ENCODE measurements at regions not wholly inside any gene's neighbourhood (a gene's known extent, or its start where the extent isn't known, plus 50 kb on each side); places are given as distances from the start of the nearest gene placed in this dataset.

DNA sequence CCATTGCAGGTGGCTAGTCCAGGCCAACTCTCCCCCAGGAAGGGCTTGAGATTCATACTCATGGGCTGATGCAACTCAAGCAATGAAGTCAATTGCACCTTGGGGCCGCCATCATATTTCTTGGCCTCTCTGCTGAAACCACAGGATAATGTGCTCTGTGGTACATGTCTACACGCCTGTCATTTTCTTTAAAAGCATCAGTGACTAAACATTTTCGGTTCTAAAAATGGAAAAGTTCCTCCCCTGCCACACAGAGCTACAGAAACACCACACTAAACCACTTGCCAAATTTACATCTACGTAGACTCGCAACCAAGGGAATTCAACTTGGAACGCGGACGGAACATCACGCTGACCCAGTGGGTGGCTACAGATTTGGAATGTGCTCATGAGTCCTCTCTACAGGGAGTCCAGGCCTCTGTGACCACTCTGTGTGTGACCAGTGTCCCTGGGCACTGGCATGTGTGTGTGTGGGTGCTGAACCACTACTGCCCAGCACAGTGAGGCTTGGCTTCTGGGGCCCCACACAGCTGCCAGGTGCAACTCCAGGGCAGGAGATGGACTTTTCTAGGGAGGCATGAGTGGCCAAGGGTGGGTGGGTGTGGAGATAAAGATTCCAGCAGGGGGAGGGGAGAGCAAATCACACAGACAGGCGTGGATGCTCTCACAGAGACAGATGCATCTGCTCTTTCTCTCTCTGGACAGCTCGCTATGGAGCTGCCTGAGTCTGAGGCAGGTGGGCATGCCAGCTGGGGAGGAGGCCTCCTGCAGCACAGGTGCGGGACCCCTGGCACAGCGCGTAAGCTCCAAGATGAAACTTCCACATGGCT lies 261.9 kb downstream of the CTTN start:
- Histone ChIP-seq H3K36me3 (ENCODE audit: insufficient read depth, low read length) (no peaks in the 10 kb centered on the region), H3K4me1 (ENCODE audit: insufficient read depth, low read length) (peaks cover 25% of the 10 kb centered on the region), H3K4me3 (ENCODE audit: low read length) (no peak overlapping the region), H3K9me3 (ENCODE audit: insufficient read depth, low read depth, low read length) (no peaks in the 10 kb centered on the region), H3K9ac (ENCODE audit: low read depth, low read length) (no peak overlapping the region), H3K27ac (ENCODE audit: low read depth, low read length) (no peak overlapping the region), H3K27me3 (ENCODE audit: insufficient read depth, low read length) (peaks cover 14% of the 10 kb centered on the region)
- WGBS = 90% methylated on average over 14 of the region's 14 CpGs

DNA sequence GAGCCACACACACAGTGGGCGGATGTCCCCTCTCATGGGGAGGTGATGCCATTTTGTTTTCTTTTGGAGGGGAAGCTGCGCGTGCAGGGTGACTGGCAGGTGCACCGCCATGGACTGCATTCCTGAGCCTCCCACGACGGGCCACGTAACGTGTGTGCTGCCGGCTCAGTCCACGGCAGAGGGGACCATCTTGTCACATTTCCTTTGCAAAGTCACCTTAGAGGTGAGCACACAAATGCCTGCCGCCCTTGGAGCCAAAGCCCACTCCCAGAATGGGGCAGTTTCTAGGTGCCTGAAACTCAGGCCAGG lies 262.5 kb downstream of the CTTN start:
- peak overlapping the region; percentile 69 for H3K4me3 ChIP-seq (ENCODE audit: low read length)
- no peak overlapping the region for H3K27ac ChIP-seq (ENCODE audit: low read depth, low read length)
- no peaks in the 10 kb centered on the region for H3K9me3 ChIP-seq (ENCODE audit: insufficient read depth, low read depth, low read length)
- no peak overlapping the region for H3K9ac ChIP-seq (ENCODE audit: low read depth, low read length)
- peaks cover 25% of the 10 kb centered on the region for H3K4me1 ChIP-seq (ENCODE audit: insufficient read depth, low read length)
- peaks cover 14% of the 10 kb centered on the region for H3K27me3 ChIP-seq (ENCODE audit: insufficient read depth, low read length)
- no peaks in the 10 kb centered on the region for H3K36me3 ChIP-seq (ENCODE audit: insufficient read depth, low read length)
- WGBS = 94% methylated on average over 11 of the region's 11 CpGs

DNA sequence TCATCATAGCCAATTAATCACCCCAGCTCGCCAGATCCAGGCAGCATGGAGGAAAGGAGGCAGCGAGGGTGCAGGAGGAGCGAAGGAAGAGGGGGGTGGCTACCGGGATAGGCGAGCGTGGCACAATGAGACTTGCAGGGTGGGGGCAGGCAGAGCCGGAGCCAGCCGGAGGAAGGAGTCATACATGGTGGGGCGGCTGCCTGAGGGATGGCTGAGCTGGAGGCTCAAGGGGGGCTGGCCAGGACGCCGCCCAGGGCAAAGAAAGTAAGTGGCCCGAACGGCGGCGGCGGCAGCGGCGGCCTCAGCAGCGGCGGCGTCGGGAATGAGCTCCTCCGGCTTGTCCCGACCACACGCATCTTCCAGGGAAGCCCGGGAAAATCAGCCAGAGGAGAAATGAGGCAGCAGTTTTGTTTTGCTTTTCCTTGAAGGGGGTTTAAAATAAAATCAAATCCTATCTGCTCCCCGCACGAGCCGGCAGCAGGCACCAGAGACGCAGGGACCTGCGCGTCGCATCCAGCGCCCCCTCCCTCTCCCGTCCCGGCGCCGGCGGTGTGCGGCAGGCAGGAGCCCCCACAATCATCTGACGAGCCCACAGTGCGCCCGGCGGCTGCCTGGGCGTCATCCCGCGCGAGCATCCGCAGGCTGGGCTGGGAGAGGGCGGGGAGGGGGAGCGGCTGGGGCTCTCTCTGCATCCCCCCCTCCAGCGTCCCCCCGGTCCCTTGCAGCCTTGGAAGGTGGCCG lies 263.6 kb downstream of the CTTN start:
- peak overlapping the region; percentile 79 for H3K9ac ChIP-seq (ENCODE audit: low read depth, low read length)

DNA sequence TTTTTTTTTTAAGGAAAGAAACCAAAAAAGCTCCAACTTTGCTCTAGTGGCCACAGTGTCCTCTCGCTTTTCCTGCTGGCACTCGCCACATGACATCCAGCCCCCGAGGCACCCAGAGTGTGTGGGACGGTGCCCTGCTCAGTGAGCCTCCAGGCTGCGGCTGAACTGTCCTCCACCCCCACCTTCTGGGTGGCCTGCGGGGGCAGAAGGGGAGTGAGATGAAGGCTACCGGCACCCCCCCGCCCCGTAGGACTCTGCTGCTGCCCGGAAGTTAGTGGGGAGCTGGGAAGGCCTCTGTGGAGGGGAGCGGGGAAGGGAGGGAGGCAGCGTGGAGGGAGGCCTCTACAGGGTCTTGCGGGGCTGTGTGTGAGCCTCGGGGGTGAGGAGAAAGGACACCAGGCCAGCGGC lies 264.4 kb downstream of the CTTN start:
- Histone ChIP-seq H3K9ac (ENCODE audit: low read depth, low read length) (peak overlapping the region; percentile 34), H3K36me3 (ENCODE audit: insufficient read depth, low read length) (no peaks in the 10 kb centered on the region), H3K27ac (ENCODE audit: low read depth, low read length) (0 out of 2 replicates have a peak overlapping the region, but pooled peaks have one; percentile 24), H3K9me3 (ENCODE audit: insufficient read depth, low read depth, low read length) (no peaks in the 10 kb centered on the region), H3K4me1 (ENCODE audit: insufficient read depth, low read length) (peaks cover 16% of the 10 kb centered on the region), H3K27me3 (ENCODE audit: insufficient read depth, low read length) (peaks cover 14% of the 10 kb centered on the region), H3K4me3 (ENCODE audit: low read length) (peak overlapping the region; percentile 69)
- 28% methylated on average over 15 of the region's 15 CpGs for WGBS

More for the DNA sequence above, 263.6 kb downstream of the CTTN start:
- H3K4me3 ChIP-seq (ENCODE audit: low read length) = peak overlapping the region; percentile 69
- peaks cover 14% of the 10 kb centered on the region for H3K27me3 ChIP-seq (ENCODE audit: insufficient read depth, low read length)
- peaks cover 20% of the 10 kb centered on the region for H3K4me1 ChIP-seq (ENCODE audit: insufficient read depth, low read length)
- H3K27ac ChIP-seq (ENCODE audit: low read depth, low read length) = no peak overlapping the region
- no peaks in the 10 kb centered on the region for H3K9me3 ChIP-seq (ENCODE audit: insufficient read depth, low read depth, low read length)
- WGBS = 1% methylated on average over 54 of the region's 54 CpGs
- no peaks in the 10 kb centered on the region for H3K36me3 ChIP-seq (ENCODE audit: insufficient read depth, low read length)

DNA sequence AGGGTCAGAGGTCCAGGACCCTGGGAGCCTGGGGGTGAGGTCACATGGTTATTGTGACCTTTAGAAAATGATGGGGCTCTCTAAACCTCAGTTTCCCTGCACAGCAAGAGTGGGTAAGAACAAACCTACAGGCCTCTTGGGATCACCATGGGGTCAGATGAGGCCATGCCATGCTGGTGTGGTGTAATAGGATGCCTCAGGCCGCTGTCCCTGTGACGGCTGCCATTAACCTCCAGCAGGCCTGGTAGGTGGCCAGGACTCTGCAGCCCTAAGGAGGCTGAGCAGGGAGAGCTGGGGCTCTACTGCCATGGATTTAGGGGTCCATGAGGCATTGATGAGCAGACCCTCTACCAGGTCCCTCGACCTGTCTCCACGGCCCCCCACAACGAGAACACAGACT lies 265.5 kb downstream of the CTTN start:
- H3K4me3 ChIP-seq (ENCODE audit: low read length) = no peak overlapping the region
- H3K36me3 ChIP-seq (ENCODE audit: insufficient read depth, low read length) = no peaks in the 10 kb centered on the region
- H3K9me3 ChIP-seq (ENCODE audit: insufficient read depth, low read depth, low read length) = no peaks in the 10 kb centered on the region
- 84% methylated on average over 5 of the region's 5 CpGs for WGBS
- H3K27me3 ChIP-seq (ENCODE audit: insufficient read depth, low read length) = peaks cover 14% of the 10 kb centered on the region
- no peak overlapping the region for H3K27ac ChIP-seq (ENCODE audit: low read depth, low read length)
- no peak overlapping the region for H3K9ac ChIP-seq (ENCODE audit: low read depth, low read length)
- peaks cover 14% of the 10 kb centered on the region for H3K4me1 ChIP-seq (ENCODE audit: insufficient read depth, low read length)

DNA sequence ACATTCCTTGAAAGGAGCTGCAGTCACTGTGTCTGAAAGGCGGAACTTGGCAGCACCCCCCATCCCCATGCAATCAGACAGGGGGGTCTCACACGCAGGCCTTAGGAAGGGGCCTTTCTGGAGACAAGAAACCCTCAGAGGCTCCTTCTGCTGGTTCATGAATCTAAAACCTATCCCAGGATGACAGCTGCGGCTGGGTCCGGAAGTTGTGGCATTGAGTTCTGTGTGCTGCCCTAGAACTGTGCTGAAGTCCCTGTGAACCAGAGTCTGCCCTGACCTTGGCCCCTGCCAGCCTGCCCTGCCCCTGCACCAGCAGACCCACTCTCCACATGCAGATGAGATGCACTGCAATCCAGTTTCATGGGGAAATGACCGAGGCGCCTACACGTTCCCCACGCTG lies 268.0 kb downstream of the CTTN start:
- Histone ChIP-seq H3K9me3 (ENCODE audit: insufficient read depth, low read depth, low read length) (no peaks in the 10 kb centered on the region), H3K9ac (ENCODE audit: low read depth, low read length) (no peak overlapping the region), H3K27ac (ENCODE audit: low read depth, low read length) (no peak overlapping the region), H3K4me1 (ENCODE audit: insufficient read depth, low read length) (peaks cover 21% of the 10 kb centered on the region), H3K36me3 (ENCODE audit: insufficient read depth, low read length) (no peaks in the 10 kb centered on the region), H3K27me3 (ENCODE audit: insufficient read depth, low read length) (peaks cover 7% of the 10 kb centered on the region; the same call in 1 of the 2 replicates), H3K4me3 (ENCODE audit: low read length) (no peak overlapping the region)
- WGBS = 94% methylated on average over 8 of the region's 8 CpGs

DNA sequence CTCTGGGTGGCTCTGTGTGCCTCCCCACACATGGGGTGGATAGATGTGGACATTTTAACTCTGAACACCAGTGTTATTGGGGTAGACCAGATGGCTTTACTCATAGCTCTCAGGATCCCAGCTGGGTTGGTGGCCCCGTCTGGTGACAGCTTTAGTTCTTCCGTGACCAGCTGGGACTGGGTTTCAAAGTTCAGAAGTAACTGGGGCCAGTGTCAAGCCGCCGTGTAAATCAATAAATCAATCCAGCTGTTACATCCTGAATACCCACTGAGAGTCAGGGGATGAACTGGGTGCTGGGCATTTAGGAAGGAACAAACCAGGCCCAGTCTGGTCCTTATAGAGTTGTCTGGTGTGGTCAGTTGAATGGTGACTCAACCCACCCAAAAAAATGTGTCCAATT lies 269.4 kb downstream of the CTTN start:
- Histone ChIP-seq H3K9me3 (ENCODE audit: insufficient read depth, low read depth, low read length) (no peaks in the 10 kb centered on the region), H3K4me3 (ENCODE audit: low read length) (no peak overlapping the region), H3K9ac (ENCODE audit: low read depth, low read length) (no peak overlapping the region), H3K27me3 (ENCODE audit: insufficient read depth, low read length) (no peaks in the 10 kb centered on the region), H3K27ac (ENCODE audit: low read depth, low read length) (no peak overlapping the region), H3K4me1 (ENCODE audit: insufficient read depth, low read length) (peaks cover 18% of the 10 kb centered on the region), H3K36me3 (ENCODE audit: insufficient read depth, low read length) (no peaks in the 10 kb centered on the region)
- WGBS = 95% methylated on average over 4 of the region's 4 CpGs

DNA sequence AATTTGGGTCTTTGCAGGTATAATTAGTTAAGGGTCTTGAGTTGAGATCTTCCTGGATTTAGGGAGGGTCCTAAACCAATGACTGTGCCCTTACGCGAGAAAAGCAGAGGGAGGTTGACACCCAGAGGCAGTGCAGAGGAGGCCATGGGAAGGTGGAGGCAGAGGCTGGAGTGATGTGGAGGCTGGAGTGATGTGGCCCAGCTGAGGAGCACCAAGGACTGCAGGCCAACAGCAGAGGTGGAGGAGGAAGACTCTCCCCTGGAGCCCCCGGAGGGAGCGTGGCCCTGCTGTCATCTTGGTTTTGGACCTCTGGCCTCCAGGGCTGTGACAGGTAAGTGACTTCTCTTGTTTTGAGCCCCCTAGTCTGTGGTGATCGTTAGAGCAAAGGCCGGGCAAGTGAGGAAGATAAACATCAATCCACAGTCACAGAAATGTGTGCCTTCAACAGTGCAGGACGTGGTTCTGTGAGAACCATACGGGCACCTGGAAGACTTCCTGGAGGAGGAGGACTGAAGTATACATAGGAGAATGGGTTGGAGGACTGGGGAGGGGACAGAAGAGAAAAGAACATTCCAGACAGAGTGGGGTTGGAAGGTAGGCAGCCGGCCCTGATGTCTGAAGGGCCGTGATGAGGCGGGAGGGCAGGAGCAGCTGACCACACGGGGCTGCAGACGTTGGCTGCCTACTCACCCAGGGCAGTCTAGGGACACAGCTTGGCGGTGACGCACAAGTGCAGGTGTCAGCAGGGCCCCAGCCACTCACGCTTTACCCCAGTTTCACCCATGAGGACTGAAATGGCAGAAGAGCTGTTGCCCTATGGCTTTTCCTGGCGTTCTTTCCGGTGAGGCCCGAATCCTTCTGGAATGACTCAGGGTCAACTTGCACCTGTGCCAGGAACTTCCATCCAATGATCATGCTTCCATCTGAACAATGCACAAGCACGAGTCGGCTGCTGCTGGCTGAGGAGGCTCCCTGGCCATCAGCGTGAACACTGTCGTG lies 270.2 kb downstream of the CTTN start:
- Histone ChIP-seq H3K27ac (ENCODE audit: low read depth, low read length) (no peak overlapping the region), H3K9me3 (ENCODE audit: insufficient read depth, low read depth, low read length) (no peaks in the 10 kb centered on the region), H3K9ac (ENCODE audit: low read depth, low read length) (no peak overlapping the region), H3K36me3 (ENCODE audit: insufficient read depth, low read length) (no peaks in the 10 kb centered on the region), H3K27me3 (ENCODE audit: insufficient read depth, low read length) (no peaks in the 10 kb centered on the region), H3K4me3 (ENCODE audit: low read length) (no peak overlapping the region), H3K4me1 (ENCODE audit: insufficient read depth, low read length) (peaks cover 16% of the 10 kb centered on the region)
- 94% methylated on average over 23 of the region's 23 CpGs for WGBS

DNA sequence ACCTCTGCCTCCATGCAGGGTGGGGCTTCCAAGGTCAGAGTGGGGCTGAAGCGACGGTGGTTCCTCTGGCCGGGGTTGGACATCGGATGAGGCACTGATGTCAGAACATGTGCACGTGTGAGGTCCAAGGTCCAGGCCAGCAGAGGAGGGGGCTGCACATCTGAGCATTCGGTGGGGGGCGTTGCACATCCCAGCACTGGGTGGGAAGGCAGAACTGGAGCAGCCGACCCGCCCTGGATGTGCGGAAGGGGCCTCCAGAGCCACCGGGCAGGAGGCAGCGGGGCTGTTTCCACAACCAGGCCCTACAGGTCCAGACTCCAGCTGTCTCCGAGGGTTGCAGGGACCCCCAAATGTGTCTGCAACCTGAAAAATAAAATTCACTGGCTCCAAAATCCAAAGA lies 271.0 kb downstream of the CTTN start:
- Histone ChIP-seq H3K4me1 (ENCODE audit: insufficient read depth, low read length) (peaks cover 16% of the 10 kb centered on the region), H3K27ac (ENCODE audit: low read depth, low read length) (no peak overlapping the region), H3K36me3 (ENCODE audit: insufficient read depth, low read length) (no peaks in the 10 kb centered on the region), H3K27me3 (ENCODE audit: insufficient read depth, low read length) (no peaks in the 10 kb centered on the region), H3K9me3 (ENCODE audit: insufficient read depth, low read depth, low read length) (no peaks in the 10 kb centered on the region), H3K9ac (ENCODE audit: low read depth, low read length) (no peak overlapping the region), H3K4me3 (ENCODE audit: low read length) (no peak overlapping the region)
- WGBS = 95% methylated on average over 13 of the region's 13 CpGs

DNA sequence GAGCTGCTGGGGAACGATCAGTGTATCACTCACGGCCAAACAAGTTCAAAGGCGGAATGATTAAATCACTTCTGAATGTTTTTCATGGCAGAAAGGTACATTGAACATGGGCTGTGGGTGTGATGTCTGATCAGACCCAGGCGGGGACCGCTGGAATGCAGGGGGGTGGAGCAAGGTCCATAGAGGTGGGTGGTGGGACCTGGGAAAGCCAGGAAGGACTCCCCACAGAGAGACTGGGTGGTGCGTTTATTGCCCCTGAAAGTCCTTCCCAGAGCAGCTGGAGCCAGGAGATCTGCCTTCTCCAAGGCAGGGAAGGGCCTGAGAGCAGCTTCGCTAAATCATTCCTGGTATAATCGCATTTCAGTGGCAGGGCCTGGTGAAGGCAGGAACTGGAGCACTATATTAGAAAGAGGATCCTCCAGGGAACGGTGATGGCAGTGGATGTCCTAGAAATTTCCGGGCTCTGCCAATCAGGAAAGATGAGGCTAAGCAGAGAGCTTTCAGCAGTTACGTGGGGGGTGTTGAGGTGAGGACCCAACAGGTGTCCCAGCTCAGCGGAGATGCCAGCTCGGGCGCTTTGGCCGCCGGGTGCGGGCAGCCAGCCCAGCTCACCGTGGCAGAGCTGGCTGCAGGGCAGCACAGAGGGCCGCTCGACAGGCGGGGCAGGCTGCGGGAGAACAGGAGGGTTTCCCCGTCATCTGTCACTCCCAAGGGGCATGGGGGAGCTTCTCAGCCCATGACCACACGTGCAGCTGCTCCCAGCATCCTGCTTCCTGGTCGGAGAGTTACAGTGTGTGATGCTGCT lies 271.7 kb downstream of the CTTN start:
- H3K27me3 ChIP-seq (ENCODE audit: insufficient read depth, low read length) = no peaks in the 10 kb centered on the region
- H3K9ac ChIP-seq (ENCODE audit: low read depth, low read length) = no peak overlapping the region
- H3K9me3 ChIP-seq (ENCODE audit: insufficient read depth, low read depth, low read length) = no peaks in the 10 kb centered on the region
- no peak overlapping the region for H3K27ac ChIP-seq (ENCODE audit: low read depth, low read length)
- H3K4me3 ChIP-seq (ENCODE audit: low read length) = no peak overlapping the region
- WGBS = 86% methylated on average over 25 of the region's 25 CpGs
- H3K4me1 ChIP-seq (ENCODE audit: insufficient read depth, low read length) = peaks cover 16% of the 10 kb centered on the region
- H3K36me3 ChIP-seq (ENCODE audit: insufficient read depth, low read length) = no peaks in the 10 kb centered on the region
